22Rv1 (cell line): ENCODE measurements at regions not wholly inside any gene's neighbourhood (a gene's known extent, or its start where the extent isn't known, plus 50 kb on each side); places are given as distances from the start of the nearest gene placed in this dataset.
"Not testable (repeated sequence)": the region's sequence is repeated elsewhere in the genome, so short reads cannot be mapped to it uniquely, and the experiment has no call there.

Experiments used
- ZFX ChIP-seq: fragments of 450-650 bp; IDR thresholded peaks from 2 replicates; pipeline ENCODE4 v1.6.1; 2017; ENCODE audit warnings: antibody characterized with exemption, borderline replicate concordance
- TF ChIP-seq, protein P1 (sequence below): fragments of 450-650 bp; IDR thresholded peaks from 2 replicates; pipeline ENCODE4 v1.5.1; 2017; ENCODE audit warnings: mild to moderate bottlenecking

DNA sequence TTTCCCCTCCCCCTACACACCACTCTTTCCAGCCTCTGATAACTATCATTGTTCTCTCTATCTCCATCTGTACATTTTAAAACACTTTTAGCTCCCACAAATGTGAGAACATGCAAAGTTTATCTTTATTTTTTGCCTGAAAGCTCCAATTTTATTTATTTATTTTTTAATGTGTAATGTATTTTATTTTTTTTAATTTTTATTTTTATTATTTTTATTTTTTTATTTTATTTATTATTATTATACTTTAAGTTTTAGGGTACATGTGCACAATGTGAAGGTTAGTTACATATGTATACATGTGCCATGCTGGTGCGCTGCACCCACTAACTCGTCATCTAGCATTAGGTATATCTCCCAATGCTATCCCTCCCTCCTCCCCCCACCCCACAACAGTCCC, 340.3 kb upstream of the RIOK2 start:
- TF ChIP-seq, protein P1, sequence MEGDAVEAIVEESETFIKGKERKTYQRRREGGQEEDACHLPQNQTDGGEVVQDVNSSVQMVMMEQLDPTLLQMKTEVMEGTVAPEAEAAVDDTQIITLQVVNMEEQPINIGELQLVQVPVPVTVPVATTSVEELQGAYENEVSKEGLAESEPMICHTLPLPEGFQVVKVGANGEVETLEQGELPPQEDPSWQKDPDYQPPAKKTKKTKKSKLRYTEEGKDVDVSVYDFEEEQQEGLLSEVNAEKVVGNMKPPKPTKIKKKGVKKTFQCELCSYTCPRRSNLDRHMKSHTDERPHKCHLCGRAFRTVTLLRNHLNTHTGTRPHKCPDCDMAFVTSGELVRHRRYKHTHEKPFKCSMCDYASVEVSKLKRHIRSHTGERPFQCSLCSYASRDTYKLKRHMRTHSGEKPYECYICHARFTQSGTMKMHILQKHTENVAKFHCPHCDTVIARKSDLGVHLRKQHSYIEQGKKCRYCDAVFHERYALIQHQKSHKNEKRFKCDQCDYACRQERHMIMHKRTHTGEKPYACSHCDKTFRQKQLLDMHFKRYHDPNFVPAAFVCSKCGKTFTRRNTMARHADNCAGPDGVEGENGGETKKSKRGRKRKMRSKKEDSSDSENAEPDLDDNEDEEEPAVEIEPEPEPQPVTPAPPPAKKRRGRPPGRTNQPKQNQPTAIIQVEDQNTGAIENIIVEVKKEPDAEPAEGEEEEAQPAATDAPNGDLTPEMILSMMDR, result not testable (repeated sequence)
- not testable (repeated sequence) for TF ChIP-seq ZFX
